GM19452 (cell line): ENCODE measurements at regions not wholly inside any gene's neighbourhood (a gene's known extent, or its start where the extent isn't known, plus 50 kb on each side); places are given as distances from the start of the nearest gene placed in this dataset.
"Not testable (repeated sequence)": the region's sequence is repeated elsewhere in the genome, so short reads cannot be mapped to it uniquely, and the experiment has no call there.

Experiments used
- ATAC-seq: cut with Tn5 transposase; IDR thresholded peaks from one replicate; pipeline ENCODE4 v1.9.1; 2021; ENCODE audit not compliant: unreplicated experiment

- no peak for ATAC-seq
These were observed 322.3 kb upstream of the ADCY2 start for GRCh38 chr5:7073666-7074065.

GRCh38 chr5:7074176-7074575 lies 321.8 kb upstream of the ADCY2 start:
- ATAC-seq: no peak

GRCh38 chr5:7075470-7075869 lies 320.5 kb upstream of the ADCY2 start:
- ATAC-seq: no peak

- ATAC-seq: no peak
These were observed 317.8 kb upstream of the ADCY2 start for GRCh38 chr5:7078101-7078500.

- ATAC-seq: no peak
These were observed 317.0 kb upstream of the ADCY2 start for GRCh38 chr5:7078901-7079300.

GRCh38 chr5:7080501-7080900 lies 315.4 kb upstream of the ADCY2 start:
- ATAC-seq: no peak

GRCh38 chr5:7087719-7088297 lies 308.1 kb upstream of the ADCY2 start:
- ATAC-seq: no peak

GRCh38 chr5:7088849-7089248 lies 307.1 kb upstream of the ADCY2 start:
- no peak for ATAC-seq

GRCh38 chr5:7094626-7095025 lies 301.3 kb upstream of the ADCY2 start:
- no peak for ATAC-seq

- no peak for ATAC-seq
These were observed 299.6 kb upstream of the ADCY2 start for GRCh38 chr5:7096294-7096693.

GRCh38 chr5:7105358-7105757 lies 290.6 kb upstream of the ADCY2 start:
- ATAC-seq: no peak

GRCh38 chr5:7117961-7118360 lies 278.0 kb upstream of the ADCY2 start:
- no peak for ATAC-seq

GRCh38 chr5:7131680-7132079 lies 264.3 kb upstream of the ADCY2 start:
- no peak for ATAC-seq

- ATAC-seq: no peak
These were observed 249.1 kb upstream of the ADCY2 start for GRCh38 chr5:7146886-7147285.

GRCh38 chr5:7157083-7157482 lies 238.9 kb upstream of the ADCY2 start:
- no peak for ATAC-seq

- no peak for ATAC-seq
These were observed 226.6 kb upstream of the ADCY2 start for GRCh38 chr5:7169240-7169878.

GRCh38 chr5:7170785-7171184 lies 225.2 kb upstream of the ADCY2 start:
- ATAC-seq: not testable (repeated sequence)

- no peak for ATAC-seq
These were observed 216.6 kb upstream of the ADCY2 start for GRCh38 chr5:7179364-7179763.

- ATAC-seq: no peak
These were observed 214.1 kb upstream of the ADCY2 start for GRCh38 chr5:7181841-7182240.

GRCh38 chr5:7185742-7186141 lies 210.2 kb upstream of the ADCY2 start:
- no peak for ATAC-seq

GRCh38 chr5:7186818-7187217 lies 209.1 kb upstream of the ADCY2 start:
- ATAC-seq: no peak

GRCh38 chr5:7190712-7191250 lies 205.2 kb upstream of the ADCY2 start:
- ATAC-seq: no peak

GRCh38 chr5:7192016-7192415 lies 203.9 kb upstream of the ADCY2 start:
- no peak for ATAC-seq
